Tongue (tissue), 1 donor: ENCODE measurements at regions not wholly inside any gene's neighbourhood (a gene's known extent, or its start where the extent isn't known, plus 50 kb on each side); places are given as distances from the start of the nearest gene placed in this dataset.
"Not testable (repeated sequence)": the region's sequence is repeated elsewhere in the genome, so short reads cannot be mapped to it uniquely, and the experiment has no call there.

Experiments
- DNase-seq: peaks from one replicate; pipeline ENCODE4 v3.0.0-alpha.2; 2015

- DNase-seq: not testable (repeated sequence)
Observed at GRCh38 chr14:105697414-105697813, 171.0 kb downstream of the TMEM121 start.

- DNase-seq: not testable (repeated sequence)
Observed at GRCh38 chr14:105697955-105698354, 171.6 kb downstream of the TMEM121 start.

- DNase-seq: not testable (repeated sequence)
Observed at GRCh38 chr14:105698940-105699556, 172.7 kb downstream of the TMEM121 start.

GRCh38 chr14:105699706-105700105 lies 173.3 kb downstream of the TMEM121 start:
- DNase-seq: not testable (repeated sequence)

- DNase-seq: not testable (repeated sequence)
Observed at GRCh38 chr14:105700146-105700545, 173.8 kb downstream of the TMEM121 start.

GRCh38 chr14:105700622-105701288 lies 174.4 kb downstream of the TMEM121 start:
- DNase-seq: no peak

- no peak for DNase-seq
Observed at GRCh38 chr14:105701456-105702274, 175.3 kb downstream of the TMEM121 start.

- no peak for DNase-seq
Observed at GRCh38 chr14:105702275-105702817, 176.0 kb downstream of the TMEM121 start.

GRCh38 chr14:105703044-105703665 lies 176.8 kb downstream of the TMEM121 start:
- not testable (repeated sequence) for DNase-seq

- DNase-seq: not testable (repeated sequence)
Observed at GRCh38 chr14:105704091-105704490, 177.7 kb downstream of the TMEM121 start.

- not testable (repeated sequence) for DNase-seq
Observed at GRCh38 chr14:105704492-105704891, 178.1 kb downstream of the TMEM121 start.

GRCh38 chr14:105705512-105705861 lies 179.1 kb downstream of the TMEM121 start:
- not testable (repeated sequence) for DNase-seq

- DNase-seq: not testable (repeated sequence)
Observed at GRCh38 chr14:105705862-105706700, 179.7 kb downstream of the TMEM121 start.

GRCh38 chr14:105706701-105707019 lies 180.3 kb downstream of the TMEM121 start:
- DNase-seq: not testable (repeated sequence)

- not testable (repeated sequence) for DNase-seq
Observed at GRCh38 chr14:105707099-105707498, 180.7 kb downstream of the TMEM121 start.

- DNase-seq: not testable (repeated sequence)
Observed at GRCh38 chr14:105707723-105708151, 181.4 kb downstream of the TMEM121 start.

- not testable (repeated sequence) for DNase-seq
Observed at GRCh38 chr14:105708251-105709134, 182.1 kb downstream of the TMEM121 start.

GRCh38 chr14:105709281-105710118 lies 183.1 kb downstream of the TMEM121 start:
- no peak for DNase-seq
